ENCODE measurements at regions not wholly inside any gene's neighbourhood (a gene's known extent, or its start where the extent isn't known, plus 50 kb on each side); places are given as distances from the start of the nearest gene placed in this dataset.
A peak's percentile ranks its signal among the peaks of the same experiment; 100 is the strongest.

DNA sequence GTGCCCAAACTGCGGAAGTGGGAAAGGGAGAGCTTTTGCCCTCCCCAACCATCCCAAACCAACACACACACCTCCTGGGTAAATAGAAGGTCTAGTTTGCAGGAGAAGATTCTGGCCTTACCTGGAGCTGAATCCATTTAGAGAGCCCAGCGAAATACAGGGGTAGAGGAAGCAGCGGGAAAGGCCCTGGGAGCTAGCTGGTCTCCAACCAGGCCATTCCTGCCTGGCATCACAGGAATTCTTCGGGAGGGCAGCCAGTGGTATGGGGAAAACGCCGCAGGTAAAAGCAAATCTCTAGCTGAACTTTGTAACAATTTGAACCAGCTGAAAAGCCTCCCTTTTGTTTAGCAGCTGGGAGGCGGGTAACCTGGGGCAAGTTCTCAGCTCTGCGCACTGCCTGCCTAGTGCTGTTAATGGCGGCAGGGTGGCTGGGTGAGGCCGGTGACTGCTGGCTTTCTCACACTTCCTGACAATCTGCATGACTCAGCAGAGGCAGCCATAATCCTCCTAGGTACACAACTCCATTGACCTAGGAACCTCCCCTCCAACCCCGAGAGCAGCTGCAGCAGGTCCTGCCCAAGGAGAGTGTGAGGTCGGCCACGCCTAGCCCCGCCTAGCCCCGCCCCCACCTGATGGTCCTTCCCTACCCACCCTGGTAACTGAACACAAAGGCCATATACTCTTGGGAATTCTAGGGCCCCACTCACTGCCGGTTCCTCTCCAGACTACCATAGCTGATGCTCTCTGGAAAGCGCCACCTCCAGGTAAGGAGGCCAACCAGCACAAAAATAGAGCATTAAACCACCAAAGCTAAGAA, 483.8 kb upstream of the REG3G start (continued):
- TF ChIP-seq, protein P1, sequence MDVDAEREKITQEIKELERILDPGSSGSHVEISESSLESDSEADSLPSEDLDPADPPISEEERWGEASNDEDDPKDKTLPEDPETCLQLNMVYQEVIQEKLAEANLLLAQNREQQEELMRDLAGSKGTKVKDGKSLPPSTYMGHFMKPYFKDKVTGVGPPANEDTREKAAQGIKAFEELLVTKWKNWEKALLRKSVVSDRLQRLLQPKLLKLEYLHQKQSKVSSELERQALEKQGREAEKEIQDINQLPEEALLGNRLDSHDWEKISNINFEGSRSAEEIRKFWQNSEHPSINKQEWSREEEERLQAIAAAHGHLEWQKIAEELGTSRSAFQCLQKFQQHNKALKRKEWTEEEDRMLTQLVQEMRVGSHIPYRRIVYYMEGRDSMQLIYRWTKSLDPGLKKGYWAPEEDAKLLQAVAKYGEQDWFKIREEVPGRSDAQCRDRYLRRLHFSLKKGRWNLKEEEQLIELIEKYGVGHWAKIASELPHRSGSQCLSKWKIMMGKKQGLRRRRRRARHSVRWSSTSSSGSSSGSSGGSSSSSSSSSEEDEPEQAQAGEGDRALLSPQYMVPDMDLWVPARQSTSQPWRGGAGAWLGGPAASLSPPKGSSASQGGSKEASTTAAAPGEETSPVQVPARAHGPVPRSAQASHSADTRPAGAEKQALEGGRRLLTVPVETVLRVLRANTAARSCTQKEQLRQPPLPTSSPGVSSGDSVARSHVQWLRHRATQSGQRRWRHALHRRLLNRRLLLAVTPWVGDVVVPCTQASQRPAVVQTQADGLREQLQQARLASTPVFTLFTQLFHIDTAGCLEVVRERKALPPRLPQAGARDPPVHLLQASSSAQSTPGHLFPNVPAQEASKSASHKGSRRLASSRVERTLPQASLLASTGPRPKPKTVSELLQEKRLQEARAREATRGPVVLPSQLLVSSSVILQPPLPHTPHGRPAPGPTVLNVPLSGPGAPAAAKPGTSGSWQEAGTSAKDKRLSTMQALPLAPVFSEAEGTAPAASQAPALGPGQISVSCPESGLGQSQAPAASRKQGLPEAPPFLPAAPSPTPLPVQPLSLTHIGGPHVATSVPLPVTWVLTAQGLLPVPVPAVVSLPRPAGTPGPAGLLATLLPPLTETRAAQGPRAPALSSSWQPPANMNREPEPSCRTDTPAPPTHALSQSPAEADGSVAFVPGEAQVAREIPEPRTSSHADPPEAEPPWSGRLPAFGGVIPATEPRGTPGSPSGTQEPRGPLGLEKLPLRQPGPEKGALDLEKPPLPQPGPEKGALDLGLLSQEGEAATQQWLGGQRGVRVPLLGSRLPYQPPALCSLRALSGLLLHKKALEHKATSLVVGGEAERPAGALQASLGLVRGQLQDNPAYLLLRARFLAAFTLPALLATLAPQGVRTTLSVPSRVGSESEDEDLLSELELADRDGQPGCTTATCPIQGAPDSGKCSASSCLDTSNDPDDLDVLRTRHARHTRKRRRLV (CRISPR knock-in tag; IDR thresholded peaks at IDR 0.05), result peak; percentile 90
- no peak for TF ChIP-seq ZC3H13 (CRISPR knock-in tag; IDR thresholded peaks at IDR 0.05)
- TF ChIP-seq POLR2A (IDR thresholded peaks at IDR 0.05; ENCODE audit: insufficient read depth in 1 of 2, low read depth in 2 of 2, low read length in 2 of 2), result peak; percentile 89 to 98
- TF ChIP-seq, protein P2, sequence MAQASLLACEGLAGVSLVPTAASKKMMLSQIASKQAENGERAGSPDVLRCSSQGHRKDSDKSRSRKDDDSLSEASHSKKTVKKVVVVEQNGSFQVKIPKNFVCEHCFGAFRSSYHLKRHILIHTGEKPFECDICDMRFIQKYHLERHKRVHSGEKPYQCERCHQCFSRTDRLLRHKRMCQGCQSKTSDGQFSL (CRISPR knock-in tag; IDR thresholded peaks at IDR 0.05), result 0 out of 2 replicates have a peak, but pooled peaks have one; percentile 57
- no peak for TF ChIP-seq ZNF432 (CRISPR knock-in tag; IDR thresholded peaks at IDR 0.05; ENCODE audit: borderline replicate concordance)
- no peak; the same call in 1 of the 2 replicates for TF ChIP-seq ZNF782 (CRISPR knock-in tag; IDR thresholded peaks at IDR 0.05; ENCODE audit: borderline replicate concordance)
- TF ChIP-seq ZNF235 (CRISPR knock-in tag; IDR thresholded peaks at IDR 0.05; ENCODE audit: borderline replicate concordance), result peak; percentile 77; the same call in 1 of the 2 replicates
- TF ChIP-seq HNF4A (CRISPR knock-in tag; IDR thresholded peaks at IDR 0.05), result peak; percentile 46; the same call in 1 of the 2 replicates
- TF ChIP-seq ZNF841 (CRISPR knock-in tag; IDR thresholded peaks at IDR 0.05; ENCODE audit: borderline replicate concordance), result no peak; the same call in 1 of the 2 replicates
- TF ChIP-seq ZNF3 (CRISPR knock-in tag; IDR thresholded peaks at IDR 0.05), result no peak; the same call in 1 of the 2 replicates
- TF ChIP-seq, protein P3, sequence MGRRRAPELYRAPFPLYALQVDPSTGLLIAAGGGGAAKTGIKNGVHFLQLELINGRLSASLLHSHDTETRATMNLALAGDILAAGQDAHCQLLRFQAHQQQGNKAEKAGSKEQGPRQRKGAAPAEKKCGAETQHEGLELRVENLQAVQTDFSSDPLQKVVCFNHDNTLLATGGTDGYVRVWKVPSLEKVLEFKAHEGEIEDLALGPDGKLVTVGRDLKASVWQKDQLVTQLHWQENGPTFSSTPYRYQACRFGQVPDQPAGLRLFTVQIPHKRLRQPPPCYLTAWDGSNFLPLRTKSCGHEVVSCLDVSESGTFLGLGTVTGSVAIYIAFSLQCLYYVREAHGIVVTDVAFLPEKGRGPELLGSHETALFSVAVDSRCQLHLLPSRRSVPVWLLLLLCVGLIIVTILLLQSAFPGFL (CRISPR knock-in tag; IDR thresholded peaks at IDR 0.05), result no peak
- 0 out of 2 replicates have a peak, but pooled peaks have one; percentile 77 for TF ChIP-seq ARID2 (CRISPR knock-in tag; IDR thresholded peaks at IDR 0.05; ENCODE audit: borderline replicate concordance)
- no peak for TF ChIP-seq NCOA1 (CRISPR knock-in tag; IDR thresholded peaks at IDR 0.05)
- TF ChIP-seq, protein P4, sequence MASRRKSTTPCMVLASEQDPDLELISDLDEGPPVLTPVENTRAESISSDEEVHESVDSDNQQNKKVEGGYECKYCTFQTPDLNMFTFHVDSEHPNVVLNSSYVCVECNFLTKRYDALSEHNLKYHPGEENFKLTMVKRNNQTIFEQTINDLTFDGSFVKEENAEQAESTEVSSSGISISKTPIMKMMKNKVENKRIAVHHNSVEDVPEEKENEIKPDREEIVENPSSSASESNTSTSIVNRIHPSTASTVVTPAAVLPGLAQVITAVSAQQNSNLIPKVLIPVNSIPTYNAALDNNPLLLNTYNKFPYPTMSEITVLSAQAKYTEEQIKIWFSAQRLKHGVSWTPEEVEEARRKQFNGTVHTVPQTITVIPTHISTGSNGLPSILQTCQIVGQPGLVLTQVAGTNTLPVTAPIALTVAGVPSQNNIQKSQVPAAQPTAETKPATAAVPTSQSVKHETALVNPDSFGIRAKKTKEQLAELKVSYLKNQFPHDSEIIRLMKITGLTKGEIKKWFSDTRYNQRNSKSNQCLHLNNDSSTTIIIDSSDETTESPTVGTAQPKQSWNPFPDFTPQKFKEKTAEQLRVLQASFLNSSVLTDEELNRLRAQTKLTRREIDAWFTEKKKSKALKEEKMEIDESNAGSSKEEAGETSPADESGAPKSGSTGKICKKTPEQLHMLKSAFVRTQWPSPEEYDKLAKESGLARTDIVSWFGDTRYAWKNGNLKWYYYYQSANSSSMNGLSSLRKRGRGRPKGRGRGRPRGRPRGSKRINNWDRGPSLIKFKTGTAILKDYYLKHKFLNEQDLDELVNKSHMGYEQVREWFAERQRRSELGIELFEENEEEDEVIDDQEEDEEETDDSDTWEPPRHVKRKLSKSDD (CRISPR knock-in tag; IDR thresholded peaks at IDR 0.05; ENCODE audit: low read depth), result peak; percentile 79
- TF ChIP-seq, protein P5, sequence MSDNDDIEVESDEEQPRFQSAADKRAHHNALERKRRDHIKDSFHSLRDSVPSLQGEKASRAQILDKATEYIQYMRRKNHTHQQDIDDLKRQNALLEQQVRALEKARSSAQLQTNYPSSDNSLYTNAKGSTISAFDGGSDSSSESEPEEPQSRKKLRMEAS (IDR thresholded peaks at IDR 0.05), result peak; percentile 81
- TF ChIP-seq EEA1 (CRISPR knock-in tag; IDR thresholded peaks at IDR 0.05; ENCODE audit: borderline replicate concordance), result no peak
- TF ChIP-seq, protein P6, sequence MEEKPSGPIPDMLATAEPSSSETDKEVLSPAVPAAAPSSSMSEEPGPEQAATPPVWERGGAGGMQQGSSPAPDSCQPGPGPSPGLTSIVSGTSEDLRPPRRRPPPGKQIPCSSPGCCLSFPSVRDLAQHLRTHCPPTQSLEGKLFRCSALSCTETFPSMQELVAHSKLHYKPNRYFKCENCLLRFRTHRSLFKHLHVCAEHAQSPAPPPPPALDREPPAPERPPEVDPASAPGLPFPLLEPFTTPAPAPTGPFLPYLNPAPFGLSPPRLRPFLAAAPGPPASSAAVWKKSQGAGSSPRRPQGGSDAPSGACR (CRISPR knock-in tag; IDR thresholded peaks at IDR 0.05), result no peak
- no peak for TF ChIP-seq HNRNPLL (IDR thresholded peaks at IDR 0.05; ENCODE audit: low read depth, low read length, poor library complexity, severe bottlenecking)
- peak; percentile 89 for TF ChIP-seq TP53 (CRISPR knock-in tag; conservative IDR thresholded peaks at IDR 0.05)

All from HepG2 (cell line).